ENCODE measurements at regions not wholly inside any gene's neighbourhood (a gene's known extent, or its start where the extent isn't known, plus 50 kb on each side); places are given as distances from the start of the nearest gene placed in this dataset.

DNA sequence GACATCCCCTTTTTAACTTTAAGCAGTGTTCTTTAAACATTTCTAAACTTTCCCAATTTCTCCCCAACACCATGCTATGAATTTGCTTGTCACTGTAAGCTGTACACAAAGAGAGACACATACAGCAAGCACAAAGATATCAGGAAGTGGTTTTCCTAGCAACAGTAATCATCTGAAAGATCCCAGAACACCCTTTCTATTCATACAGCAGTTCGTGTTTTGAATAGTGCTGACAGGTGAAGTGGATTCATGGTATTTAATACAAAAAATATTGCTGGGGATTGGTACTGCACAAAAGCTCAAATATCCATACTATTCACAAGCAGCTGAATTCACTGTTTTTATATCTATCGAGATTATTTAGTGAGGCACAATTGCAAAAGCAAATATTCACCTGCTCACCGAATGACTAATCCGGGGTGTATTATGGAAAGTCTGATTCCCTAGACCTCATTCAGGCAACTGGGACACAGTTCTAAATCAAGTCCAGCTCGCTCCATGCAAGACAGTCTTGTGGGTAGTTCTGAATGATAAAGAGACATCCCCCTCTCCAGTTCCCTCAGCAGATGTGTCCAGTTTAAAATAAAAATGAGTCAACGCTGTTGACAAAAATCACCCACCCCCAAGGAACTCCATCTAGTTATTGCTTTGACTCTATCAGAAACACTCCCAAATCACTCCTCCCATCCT is 107.1 kb upstream of the TSHZ2 start:
- Histone ChIP-seq H3K4me3 (no peak overlapping the region), H3K27ac (replicated peaks in 1 of 4) (no peak overlapping the region), H3K9me3 (no peaks in the 10 kb centered on the region), H3K4me1 (no peaks in the 10 kb centered on the region), H3K27me3 (no peaks in the 10 kb centered on the region), H3K36me3 (no peaks in the 10 kb centered on the region)
- intact Hi-C loops (cut with DNase I), result no loop called here
- TF ChIP-seq POLR2A (IDR thresholded peaks at IDR 0.05; ENCODE audit: low read depth) (no peak), EP300 (IDR thresholded peaks at IDR 0.05) (no peak), POLR2AphosphoS5 (IDR thresholded peaks at IDR 0.05) (no peak), CTCF (IDR thresholded peaks at IDR 0.05) (no peak)
- 58% methylated on average over 6 of the region's 6 CpGs for WGBS
- no peak for DNase-seq (ENCODE audit: extremely low spot score)

- Histone ChIP-seq H3K9me3 (no peaks in the 10 kb centered on the region), H3K4me3 (no peak overlapping the region), H3K4me1 (no peaks in the 10 kb centered on the region), H3K36me3 (no peaks in the 10 kb centered on the region), H3K27me3 (no peaks in the 10 kb centered on the region), H3K27ac (replicated peaks in 1 of 4) (peak overlapping the region in 1 of 4 donors; percentile 7)
- WGBS, result 57% methylated on average over 8 of the region's 8 CpGs
- no peak for DNase-seq (ENCODE audit: extremely low spot score)
- intact Hi-C loops (cut with DNase I), result no loop called here
- TF ChIP-seq EP300 (IDR thresholded peaks at IDR 0.05) (no peak), POLR2A (IDR thresholded peaks at IDR 0.05; ENCODE audit: low read depth) (no peak), POLR2AphosphoS5 (IDR thresholded peaks at IDR 0.05) (no peak), CTCF (IDR thresholded peaks at IDR 0.05) (no peak)
Observed at GRCh38 chr20:52859156-52859876, 112.8 kb upstream of the TSHZ2 start.

GRCh38 chr20:52852714-52853113 is 119.4 kb upstream of the TSHZ2 start:
- Histone ChIP-seq H3K27me3 (no peaks in the 10 kb centered on the region), H3K36me3 (no peaks in the 10 kb centered on the region), H3K4me3 (no peak overlapping the region), H3K9me3 (no peaks in the 10 kb centered on the region), H3K27ac (replicated peaks in 1 of 4) (no peak overlapping the region), H3K4me1 (no peaks in the 10 kb centered on the region)
- WGBS, result 67% methylated on average over 3 of the region's 3 CpGs
- DNase-seq (ENCODE audit: extremely low spot score), result no peak
- no peak for TF ChIP-seq POLR2A (IDR thresholded peaks at IDR 0.05; ENCODE audit: low read depth)
- TF ChIP-seq POLR2AphosphoS5 (IDR thresholded peaks at IDR 0.05), result no peak
- intact Hi-C loops (cut with DNase I), result no loop called here

DNA sequence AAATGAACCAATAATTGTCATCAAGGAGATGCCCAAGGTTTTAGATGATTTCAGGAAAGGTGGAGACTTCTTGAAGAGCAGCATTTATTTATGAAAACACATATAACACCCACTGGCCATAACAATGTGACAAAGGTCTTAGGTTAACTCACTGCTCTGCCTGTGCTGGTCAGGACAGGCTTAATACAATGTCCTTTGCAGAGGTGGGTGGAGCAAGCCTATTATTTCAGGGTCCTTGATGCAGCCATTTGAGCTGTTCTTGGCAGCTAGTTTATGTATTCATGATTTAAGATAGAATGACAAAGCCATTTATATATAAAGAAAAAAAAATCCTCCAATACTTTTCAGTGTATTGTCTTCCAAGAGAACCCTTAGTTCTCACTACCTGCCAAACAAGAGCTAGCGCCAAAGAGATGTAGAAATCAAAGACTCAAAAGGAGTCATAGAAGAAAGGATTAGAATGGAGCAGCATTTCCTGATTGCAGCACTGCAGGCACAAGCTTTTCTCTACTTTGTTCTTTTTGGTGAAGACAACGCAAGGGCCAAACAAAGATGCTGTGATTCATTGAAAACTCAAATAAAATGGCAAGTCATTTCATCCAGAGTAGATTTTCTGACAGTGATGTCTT is 124.3 kb upstream of the TSHZ2 start:
- no peak for TF ChIP-seq CTCF (IDR thresholded peaks at IDR 0.05)
- TF ChIP-seq POLR2A (IDR thresholded peaks at IDR 0.05; ENCODE audit: low read depth), result no peak
- TF ChIP-seq POLR2AphosphoS5 (IDR thresholded peaks at IDR 0.05), result no peak
- TF ChIP-seq EP300 (IDR thresholded peaks at IDR 0.05), result no peak
- H3K36me3 ChIP-seq, result no peaks in the 10 kb centered on the region
- intact Hi-C loops (cut with DNase I), result no loop called here
- no peaks in the 10 kb centered on the region for H3K27me3 ChIP-seq
- H3K4me3 ChIP-seq, result no peak overlapping the region
- 90% methylated on average over 2 of the region's 2 CpGs for WGBS
- DNase-seq (ENCODE audit: extremely low spot score), result no peak
- no peak overlapping the region for H3K27ac ChIP-seq (replicated peaks in 1 of 4)
- no peaks in the 10 kb centered on the region for H3K4me1 ChIP-seq
- no peaks in the 10 kb centered on the region for H3K9me3 ChIP-seq

- H3K4me1 ChIP-seq, result no peaks in the 10 kb centered on the region
- H3K27me3 ChIP-seq, result no peaks in the 10 kb centered on the region
- WGBS, result 81% methylated on average over 4 of the region's 4 CpGs
- DNase-seq (ENCODE audit: extremely low spot score), result no peak
- no peaks in the 10 kb centered on the region for H3K36me3 ChIP-seq
- intact Hi-C loops (cut with DNase I), result no loop called here
- H3K9me3 ChIP-seq, result no peaks in the 10 kb centered on the region
- TF ChIP-seq EP300 (IDR thresholded peaks at IDR 0.05) (no peak), POLR2AphosphoS5 (IDR thresholded peaks at IDR 0.05) (no peak), POLR2A (IDR thresholded peaks at IDR 0.05; ENCODE audit: low read depth) (no peak), CTCF (IDR thresholded peaks at IDR 0.05) (no peak)
- H3K4me3 ChIP-seq, result no peak overlapping the region
- no peak overlapping the region for H3K27ac ChIP-seq (replicated peaks in 1 of 4)
Observed at GRCh38 chr20:52847029-52847660, 125.0 kb upstream of the TSHZ2 start.

All from esophagus muscularis mucosa (tissue), 4 donors.